ENCODE measurements at regions not wholly inside any gene's neighbourhood (a gene's known extent, or its start where the extent isn't known, plus 50 kb on each side); places are given as distances from the start of the nearest gene placed in this dataset.

- no peak for DNase-seq
Measured at GRCh38 chr1:218163371-218163770, 121.7 kb upstream of the RRP15 start.

- peak; percentile 56 for DNase-seq
Measured at GRCh38 chr1:218164111-218164929, 120.8 kb upstream of the RRP15 start.

GRCh38 chr1:218164930-218165700 is 120.0 kb upstream of the RRP15 start:
- DNase-seq: peak; percentile 56

- no peak for DNase-seq
Measured at GRCh38 chr1:218165701-218166114, 119.4 kb upstream of the RRP15 start.

GRCh38 chr1:218166268-218166945 is 118.7 kb upstream of the RRP15 start:
- DNase-seq: no peak

- DNase-seq: no peak
Measured at GRCh38 chr1:218171302-218171893, 113.7 kb upstream of the RRP15 start.

GRCh38 chr1:218182455-218182854 is 102.6 kb upstream of the RRP15 start:
- no peak for DNase-seq

- DNase-seq: no peak
Measured at GRCh38 chr1:218200979-218201378, 84.1 kb upstream of the RRP15 start.

- DNase-seq: no peak
Measured at GRCh38 chr1:218201601-218202000, 83.5 kb upstream of the RRP15 start.

- no peak for DNase-seq
Measured at GRCh38 chr1:218205721-218206120, 79.4 kb upstream of the RRP15 start.

- no peak for DNase-seq
Measured at GRCh38 chr1:218207194-218207593, 77.9 kb upstream of the RRP15 start.

GRCh38 chr1:218209351-218209861 is 75.7 kb upstream of the RRP15 start:
- no peak for DNase-seq

- DNase-seq: no peak
Measured at GRCh38 chr1:218211241-218211640, 73.9 kb upstream of the RRP15 start.

- no peak for DNase-seq
Measured at GRCh38 chr1:218217040-218217439, 68.1 kb upstream of the RRP15 start.

- DNase-seq: no peak
Measured at GRCh38 chr1:218219460-218219859, 65.6 kb upstream of the RRP15 start.

- no peak for DNase-seq
Measured at GRCh38 chr1:218224101-218224500, 61.0 kb upstream of the RRP15 start.

GRCh38 chr1:218226005-218226404 is 59.1 kb upstream of the RRP15 start:
- DNase-seq: no peak

Data from activated CD8-positive, alpha-beta memory T cell treated with anti-CD3 and anti-CD28 coated beads for 24 hours (primary cell).